Mesendoderm (in vitro differentiated cells): ENCODE measurements at regions not wholly inside any gene's neighbourhood (a gene's known extent, or its start where the extent isn't known, plus 50 kb on each side); places are given as distances from the start of the nearest gene placed in this dataset.
"Not testable (repeated sequence)": the region's sequence is repeated elsewhere in the genome, so short reads cannot be mapped to it uniquely, and the experiment has no call there.

Experiments used
- DNase-seq: peaks from one replicate; pipeline ENCODE4 v3.0.0; 2013
- H2AK5ac ChIP-seq: 2 replicates; pipeline ENCODE4 v1.6.1; 2013; ENCODE audit warnings: low read length, inconsistent platforms
- H2BK120ac ChIP-seq: 2 replicates; pipeline ENCODE4 v1.6.1; 2013; ENCODE audit warnings: low read depth, mild to moderate bottlenecking, low read length, moderate library complexity, mixed read lengths
- H2BK15ac ChIP-seq: replicated peaks from 2 replicates; pipeline ENCODE4 v1.6.1; 2013; ENCODE audit warnings: low read depth, mild to moderate bottlenecking, moderate library complexity
- H2BK5ac ChIP-seq: 2 replicates; pipeline ENCODE4 v1.6.1; 2013; ENCODE audit warnings: low read length, inconsistent platforms
- H3K18ac ChIP-seq: 2 replicates; pipeline ENCODE4 v1.6.1; 2013; ENCODE audit warnings: mild to moderate bottlenecking, low read length, mixed read lengths
- H3K23ac ChIP-seq: one replicate; pipeline ENCODE4 v1.6.1; 2013; ENCODE audit warnings: low read length
- H3K27ac ChIP-seq: 2 replicates; pipeline ENCODE4 v1.5.1; 2013; ENCODE audit warnings: low read depth, mild to moderate bottlenecking, inconsistent platforms, low read length, moderate library complexity
- H3K27me3 ChIP-seq: 2 replicates; pipeline ENCODE4 v1.6.1; 2013; ENCODE audit warnings: low read length, control low read depth, mild to moderate bottlenecking, inconsistent platforms; ENCODE audit not compliant: insufficient read depth, poor library complexity
- H3K36me3 ChIP-seq: 2 replicates; pipeline ENCODE4 v1.6.1; 2013; ENCODE audit warnings: low read length, inconsistent platforms; ENCODE audit not compliant: control insufficient read depth, insufficient read depth
- H3K4ac ChIP-seq: one replicate; pipeline ENCODE4 v1.6.1; 2013; ENCODE audit warnings: low read depth, mild to moderate bottlenecking, low read length, moderate library complexity
- H3K4me1 ChIP-seq: 2 replicates; pipeline ENCODE4 v1.6.1; 2013; ENCODE audit warnings: low read depth, low read length, inconsistent platforms; ENCODE audit not compliant: control insufficient read depth
- H3K4me2 ChIP-seq: 2 replicates; pipeline ENCODE4 v1.6.1; 2013; ENCODE audit warnings: low read length
- H3K4me3 ChIP-seq: 2 replicates; pipeline ENCODE4 v1.5.1; 2013; ENCODE audit warnings: mild to moderate bottlenecking, low read length
- H3K56ac ChIP-seq: one replicate; pipeline ENCODE4 v1.6.1; 2013; ENCODE audit warnings: low read length
- H3K79me1 ChIP-seq: 2 replicates; pipeline ENCODE4 v1.6.1; 2013; ENCODE audit warnings: low read length, inconsistent platforms
- H3K79me2 ChIP-seq: 2 replicates; pipeline ENCODE4 v1.6.1; 2013; ENCODE audit warnings: mild to moderate bottlenecking, low read length; ENCODE audit not compliant: control insufficient read depth, insufficient read depth
- H3K9ac ChIP-seq: 2 replicates; pipeline ENCODE4 v1.6.1; 2013; ENCODE audit warnings: low read length, inconsistent platforms
- H4K5ac ChIP-seq: one replicate; pipeline ENCODE4 v1.6.1; 2013; ENCODE audit warnings: low read length
- H4K8ac ChIP-seq: one replicate; pipeline ENCODE4 v1.6.1; 2013; ENCODE audit warnings: low read depth, mild to moderate bottlenecking, control low read depth, low read length, moderate library complexity
- WGBS: extraction: QIAGEN DNeasy Blood & Tissue Kit; methylation state at CpG from one replicate; pipeline ENCODE4 v1.1.7; 2013; ENCODE audit warnings: low lambda C conversion rate, missing lambda C conversion rate; ENCODE audit not compliant: insufficient coverage; ENCODE audit errors: extremely low coverage; 5-methylcytosine and 5-hydroxymethylcytosine counted together

GRCh38 chr4:118447397-118447796 lies 94.6 kb upstream of the PRSS12 start:
- H4K5ac ChIP-seq, H2BK15ac ChIP-seq, H3K27ac ChIP-seq, H2BK5ac ChIP-seq, H3K4me1 ChIP-seq, DNase-seq, H3K27me3 ChIP-seq, H2BK120ac ChIP-seq, H3K36me3 ChIP-seq, H3K4me2 ChIP-seq, H3K79me1 ChIP-seq, H4K8ac ChIP-seq, H3K79me2 ChIP-seq, H3K23ac ChIP-seq, H3K18ac ChIP-seq, H3K9ac ChIP-seq, H3K4me3 ChIP-seq, H3K56ac ChIP-seq, H2AK5ac ChIP-seq, H3K4ac ChIP-seq: not testable (repeated sequence)
- no CpG with 5 or more reads among the region's 3 CpGs for WGBS

DNA sequence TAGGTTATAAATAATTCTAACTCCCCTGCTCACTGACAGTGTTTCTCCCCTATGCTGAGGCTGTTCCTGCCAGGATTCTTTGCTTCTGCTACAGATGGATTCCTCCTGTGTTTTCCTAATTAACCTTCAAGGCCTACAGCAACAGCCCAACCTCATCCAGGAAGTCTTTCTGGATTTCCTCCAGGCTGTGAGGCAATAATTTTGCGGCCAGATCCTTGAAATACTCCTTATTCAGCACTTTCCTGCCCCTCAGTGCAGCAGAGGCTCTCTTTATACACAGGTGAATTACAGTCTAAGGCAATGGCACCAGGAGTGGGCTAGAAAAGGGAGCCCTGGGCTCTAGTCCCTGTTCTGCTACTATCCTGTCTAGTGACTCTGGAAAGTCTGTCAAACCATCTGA lies 102.1 kb upstream of the PRSS12 start:
- not testable (repeated sequence) for H3K56ac ChIP-seq

GRCh38 chr4:118461435-118461834 lies 108.6 kb upstream of the PRSS12 start:
- H3K4ac ChIP-seq, H3K23ac ChIP-seq, H3K56ac ChIP-seq, H3K4me2 ChIP-seq, H3K36me3 ChIP-seq, H3K79me2 ChIP-seq, H3K4me1 ChIP-seq, H3K79me1 ChIP-seq, H3K9ac ChIP-seq, H2AK5ac ChIP-seq, H4K8ac ChIP-seq, H3K27ac ChIP-seq, H2BK5ac ChIP-seq, H3K18ac ChIP-seq, DNase-seq, H4K5ac ChIP-seq, H2BK15ac ChIP-seq, H2BK120ac ChIP-seq, H3K27me3 ChIP-seq, H3K4me3 ChIP-seq: not testable (repeated sequence)
- no CpG with 5 or more reads among the region's 5 CpGs for WGBS

More for the DNA sequence above, 102.1 kb upstream of the PRSS12 start:
- not testable (repeated sequence) for H3K4me1 ChIP-seq, H3K23ac ChIP-seq, H2AK5ac ChIP-seq, H4K8ac ChIP-seq, H3K4ac ChIP-seq, H3K18ac ChIP-seq, H2BK120ac ChIP-seq, H3K27ac ChIP-seq, DNase-seq, H3K27me3 ChIP-seq, H4K5ac ChIP-seq, H3K4me3 ChIP-seq, H3K79me1 ChIP-seq, H3K79me2 ChIP-seq, H2BK5ac ChIP-seq, H3K36me3 ChIP-seq, H3K9ac ChIP-seq, H2BK15ac ChIP-seq, H3K4me2 ChIP-seq
- no CpG with 5 or more reads among the region's 1 CpG for whole genome bisulfite sequencing

- H3K27me3 ChIP-seq, H2AK5ac ChIP-seq, H3K56ac ChIP-seq, H2BK5ac ChIP-seq, H3K4me3 ChIP-seq, H2BK120ac ChIP-seq, DNase-seq, H3K9ac ChIP-seq, H3K4me1 ChIP-seq, H3K4me2 ChIP-seq, H4K5ac ChIP-seq, H3K4ac ChIP-seq, H3K36me3 ChIP-seq, H3K23ac ChIP-seq, H3K79me2 ChIP-seq, H4K8ac ChIP-seq, H2BK15ac ChIP-seq, H3K18ac ChIP-seq, H3K79me1 ChIP-seq, H3K27ac ChIP-seq: not testable (repeated sequence)
- no CpG with 5 or more reads among the region's 2 CpGs for WGBS
Observed at GRCh38 chr4:118465831-118466230, 113.0 kb upstream of the PRSS12 start.

- not testable (repeated sequence) for H3K18ac ChIP-seq, H3K23ac ChIP-seq, H3K56ac ChIP-seq, H2BK5ac ChIP-seq, H3K4me1 ChIP-seq, H4K5ac ChIP-seq, H3K4me3 ChIP-seq, H3K9ac ChIP-seq, H3K27ac ChIP-seq, H2BK15ac ChIP-seq, H4K8ac ChIP-seq, H3K27me3 ChIP-seq, H3K79me2 ChIP-seq, H3K79me1 ChIP-seq, H2BK120ac ChIP-seq, H3K4me2 ChIP-seq, DNase-seq, H2AK5ac ChIP-seq, H3K4ac ChIP-seq, H3K36me3 ChIP-seq
- no CpG with 5 or more reads among the region's 3 CpGs for WGBS
Observed at GRCh38 chr4:118474001-118474626, 121.3 kb upstream of the PRSS12 start.

GRCh38 chr4:118474771-118475170 lies 122.0 kb upstream of the PRSS12 start:
- H4K5ac ChIP-seq, H3K4me2 ChIP-seq, H3K79me2 ChIP-seq, H3K79me1 ChIP-seq, H2AK5ac ChIP-seq, H3K4me1 ChIP-seq, H3K27me3 ChIP-seq, H3K23ac ChIP-seq, H3K27ac ChIP-seq, H3K18ac ChIP-seq, H2BK15ac ChIP-seq, H3K36me3 ChIP-seq, H3K4ac ChIP-seq, H3K4me3 ChIP-seq, H2BK120ac ChIP-seq, H2BK5ac ChIP-seq, DNase-seq, H3K9ac ChIP-seq, H3K56ac ChIP-seq, H4K8ac ChIP-seq: not testable (repeated sequence)
